Upper lobe of left lung (tissue), 6 donors: ENCODE measurements at regions not wholly inside any gene's neighbourhood (a gene's known extent, or its start where the extent isn't known, plus 50 kb on each side); places are given as distances from the start of the nearest gene placed in this dataset.

Source experiments
- ATAC-seq, 2 donors: fragments of 200-7000 bp; cut with Tn5 transposase; one replicate each; pipeline ENCODE4 v1.9.1; 2022; ENCODE audit warnings: mild to moderate bottlenecking in 2 of 2, moderate library complexity in 2 of 2; ENCODE audit not compliant: low FRiP score in 2 of 2
- DNase-seq, 2 donors: peaks; one replicate each; pipeline ENCODE4 v3.0.0-alpha.2; 2019 to 2020
- H3K27ac ChIP-seq, 4 donors: fragments of 200-600 bp; sonication (generic); one replicate each; pipeline ENCODE4 v1.5.1; 2016 to 2019
- H3K27me3 ChIP-seq, 4 donors: fragments of 200-600 bp; sonication (generic); one replicate each; pipeline ENCODE4 v1.5.1; 2017 to 2019
- H3K36me3 ChIP-seq, 4 donors: fragments of 200-600 bp; sonication (generic); one replicate each; pipeline ENCODE4 v1.5.1; 2016 to 2019
- H3K4me1 ChIP-seq, 4 donors: fragments of 200-600 bp; sonication (generic); one replicate each; pipeline ENCODE4 v1.5.1; 2018 to 2019
- H3K4me3 ChIP-seq, 4 donors: fragments of 200-600 bp; sonication (generic); one replicate each; pipeline ENCODE4 v1.5.1; 2017 to 2019; ENCODE audit warnings: mild to moderate bottlenecking in 2 of 4, moderate library complexity in 1 of 4
- H3K9me3 ChIP-seq, 4 donors: fragments of 200-600 bp; sonication (generic); one replicate each; pipeline ENCODE4 v1.5.1; 2018 to 2019
- CTCF ChIP-seq, 6 experiments: fragments of 450-650 bp in 4 of 6; fragments of 200-600 bp in 2 of 6; sonication (generic) in 2 of 6; IDR thresholded peaks; one replicate each; pipeline ENCODE4 v1.5.1; 2016 to 2019; ENCODE audit warnings: antibody characterized with exemption in 6 of 6
- EP300 ChIP-seq, 4 donors: sonication (generic); formaldehyde crosslinking; IDR thresholded peaks; one replicate each; pipeline ENCODE4 v1.5.1; 2017; ENCODE audit warnings: antibody characterized with exemption in 4 of 4, control low read depth in 2 of 4
- POLR2A ChIP-seq, 4 donors: fragments of 450-650 bp; IDR thresholded peaks; one replicate each; pipeline ENCODE4 v1.5.1; 2016 to 2017; ENCODE audit warnings: antibody characterized with exemption in 4 of 4, mild to moderate bottlenecking in 2 of 4
- POLR2AphosphoS5 ChIP-seq, 2 donors: sonication (generic); formaldehyde crosslinking; IDR thresholded peaks; one replicate each; pipeline ENCODE4 v1.5.1; 2017; ENCODE audit warnings: antibody characterized with exemption in 2 of 2
- WGBS, 2 donors: methylation state at CpG; one replicate each; pipeline ENCODE4 v1.1.5; 2017 to 2018; 5-methylcytosine and 5-hydroxymethylcytosine counted together
- donor health status: DM: no; HTN: no; CAD: no; lungs with moderate emphysema.
- donor health status: DM: no; HTN: yes; CAD: no; lungs with severe emphysema.

GRCh38 chr4:22573198-22573597 lies 57.3 kb upstream of the ADGRA3 start:
- no peak overlapping the region for H3K4me3 ChIP-seq
- ATAC-seq, result peak in 1 of 2 donors; percentile 23
- H3K9me3 ChIP-seq, result peaks cover 0 to 3% (median 0%) of the 10 kb centered on the region in 4 donors
- peak in 1 of 2 donors; percentile 31 for DNase-seq
- no peaks in the 10 kb centered on the region for H3K27me3 ChIP-seq
- H3K27ac ChIP-seq, result no peak overlapping the region
- TF ChIP-seq POLR2A (IDR thresholded peaks at IDR 0.05), result no peak
- TF ChIP-seq POLR2AphosphoS5 (IDR thresholded peaks at IDR 0.05), result no peak
- TF ChIP-seq EP300 (IDR thresholded peaks at IDR 0.05), result no peak
- TF ChIP-seq CTCF (IDR thresholded peaks at IDR 0.05), result no peak
- peaks cover 0 to 6% (median 0%) of the 10 kb centered on the region in 4 donors for H3K4me1 ChIP-seq
- H3K36me3 ChIP-seq, result no peaks in the 10 kb centered on the region
- 34 to 37% methylated on average over 2 of the region's 2 CpGs for WGBS, 2 donors

- ATAC-seq, result no peak
- Histone ChIP-seq H3K36me3 (no peaks in the 10 kb centered on the region), H3K27me3 (no peaks in the 10 kb centered on the region), H3K9me3 (peaks cover 0 to 3% (median 0%) of the 10 kb centered on the region in 4 donors), H3K4me1 (peaks cover 0 to 6% (median 0%) of the 10 kb centered on the region in 4 donors), H3K27ac (no peak overlapping the region), H3K4me3 (no peak overlapping the region)
- DNase-seq, result no peak
- TF ChIP-seq CTCF (IDR thresholded peaks at IDR 0.05), result no peak
- no peak for TF ChIP-seq EP300 (IDR thresholded peaks at IDR 0.05)
- TF ChIP-seq POLR2A (IDR thresholded peaks at IDR 0.05), result no peak
- TF ChIP-seq POLR2AphosphoS5 (IDR thresholded peaks at IDR 0.05), result no peak
- 48 to 50% methylated on average over 1 of the region's 1 CpG for WGBS, 2 donors
These were observed 57.8 kb upstream of the ADGRA3 start for GRCh38 chr4:22573641-22574040.

GRCh38 chr4:22574424-22574823 lies 58.6 kb upstream of the ADGRA3 start:
- ATAC-seq, result no peak
- no peak for DNase-seq
- Histone ChIP-seq H3K27me3 (no peaks in the 10 kb centered on the region), H3K36me3 (no peaks in the 10 kb centered on the region), H3K4me1 (peaks cover 0 to 6% (median 0%) of the 10 kb centered on the region in 4 donors), H3K27ac (no peak overlapping the region), H3K9me3 (peaks cover 0 to 1% (median 0%) of the 10 kb centered on the region in 4 donors), H3K4me3 (no peak overlapping the region)
- no peak for TF ChIP-seq POLR2AphosphoS5 (IDR thresholded peaks at IDR 0.05)
- TF ChIP-seq CTCF (IDR thresholded peaks at IDR 0.05), result no peak
- WGBS, 2 donors, result 84 to 87% methylated on average over 3 of the region's 3 CpGs

GRCh38 chr4:22574880-22575279 lies 59.0 kb upstream of the ADGRA3 start:
- Histone ChIP-seq H3K4me1 (peaks cover 0 to 6% (median 0%) of the 10 kb centered on the region in 4 donors), H3K27ac (no peak overlapping the region), H3K27me3 (no peaks in the 10 kb centered on the region), H3K4me3 (no peak overlapping the region), H3K36me3 (no peaks in the 10 kb centered on the region), H3K9me3 (no peaks in the 10 kb centered on the region)
- TF ChIP-seq CTCF (IDR thresholded peaks at IDR 0.05) (no peak), POLR2AphosphoS5 (IDR thresholded peaks at IDR 0.05) (no peak), POLR2A (IDR thresholded peaks at IDR 0.05) (no peak), EP300 (IDR thresholded peaks at IDR 0.05) (no peak)
- WGBS, 2 donors, result 71 to 84% methylated on average over 1 of the region's 1 CpG
- ATAC-seq (no peak), DNase-seq (no peak)

- Histone ChIP-seq H3K9me3 (no peaks in the 10 kb centered on the region), H3K4me3 (no peak overlapping the region), H3K4me1 (no peaks in the 10 kb centered on the region), H3K27me3 (no peaks in the 10 kb centered on the region), H3K27ac (no peak overlapping the region), H3K36me3 (no peaks in the 10 kb centered on the region)
- TF ChIP-seq EP300 (IDR thresholded peaks at IDR 0.05) (no peak), CTCF (IDR thresholded peaks at IDR 0.05) (no peak), POLR2A (IDR thresholded peaks at IDR 0.05) (no peak), POLR2AphosphoS5 (IDR thresholded peaks at IDR 0.05) (no peak)
- ATAC-seq (no peak), DNase-seq (no peak)
- 87 to 91% methylated on average over 7 of the region's 7 CpGs for WGBS, 2 donors
These were observed 71.4 kb upstream of the ADGRA3 start for GRCh38 chr4:22587253-22587652.
